ENCODE measurements at regions not wholly inside any gene's neighbourhood (a gene's known extent, or its start where the extent isn't known, plus 50 kb on each side); places are given as distances from the start of the nearest gene placed in this dataset.

DNA sequence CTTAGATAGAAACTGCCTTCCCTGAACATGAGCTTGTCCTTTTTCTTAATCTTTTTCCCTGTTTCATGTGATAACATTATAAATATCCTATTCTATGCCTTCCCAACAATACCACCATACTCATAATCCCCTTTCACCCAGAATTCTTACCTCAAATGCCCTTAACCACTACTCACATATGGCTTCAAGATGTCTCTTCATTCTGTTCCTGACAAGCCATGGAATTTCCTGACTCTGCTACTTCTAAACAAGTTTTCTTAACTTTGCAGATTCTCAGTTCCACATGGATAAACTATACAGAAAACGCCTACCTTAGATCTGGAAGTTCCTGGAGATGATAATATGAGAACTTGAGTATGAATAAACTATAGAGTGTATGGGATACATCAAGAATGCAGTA is 1217.8 kb downstream of the CDH8 start:
- DNase-seq (ENCODE audit: extremely low read depth, low read depth), result no peak
- TF ChIP-seq, protein P1, sequence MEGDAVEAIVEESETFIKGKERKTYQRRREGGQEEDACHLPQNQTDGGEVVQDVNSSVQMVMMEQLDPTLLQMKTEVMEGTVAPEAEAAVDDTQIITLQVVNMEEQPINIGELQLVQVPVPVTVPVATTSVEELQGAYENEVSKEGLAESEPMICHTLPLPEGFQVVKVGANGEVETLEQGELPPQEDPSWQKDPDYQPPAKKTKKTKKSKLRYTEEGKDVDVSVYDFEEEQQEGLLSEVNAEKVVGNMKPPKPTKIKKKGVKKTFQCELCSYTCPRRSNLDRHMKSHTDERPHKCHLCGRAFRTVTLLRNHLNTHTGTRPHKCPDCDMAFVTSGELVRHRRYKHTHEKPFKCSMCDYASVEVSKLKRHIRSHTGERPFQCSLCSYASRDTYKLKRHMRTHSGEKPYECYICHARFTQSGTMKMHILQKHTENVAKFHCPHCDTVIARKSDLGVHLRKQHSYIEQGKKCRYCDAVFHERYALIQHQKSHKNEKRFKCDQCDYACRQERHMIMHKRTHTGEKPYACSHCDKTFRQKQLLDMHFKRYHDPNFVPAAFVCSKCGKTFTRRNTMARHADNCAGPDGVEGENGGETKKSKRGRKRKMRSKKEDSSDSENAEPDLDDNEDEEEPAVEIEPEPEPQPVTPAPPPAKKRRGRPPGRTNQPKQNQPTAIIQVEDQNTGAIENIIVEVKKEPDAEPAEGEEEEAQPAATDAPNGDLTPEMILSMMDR (IDR thresholded peaks at IDR 0.05; ENCODE audit: low read depth, low read length), result no peak

DNA sequence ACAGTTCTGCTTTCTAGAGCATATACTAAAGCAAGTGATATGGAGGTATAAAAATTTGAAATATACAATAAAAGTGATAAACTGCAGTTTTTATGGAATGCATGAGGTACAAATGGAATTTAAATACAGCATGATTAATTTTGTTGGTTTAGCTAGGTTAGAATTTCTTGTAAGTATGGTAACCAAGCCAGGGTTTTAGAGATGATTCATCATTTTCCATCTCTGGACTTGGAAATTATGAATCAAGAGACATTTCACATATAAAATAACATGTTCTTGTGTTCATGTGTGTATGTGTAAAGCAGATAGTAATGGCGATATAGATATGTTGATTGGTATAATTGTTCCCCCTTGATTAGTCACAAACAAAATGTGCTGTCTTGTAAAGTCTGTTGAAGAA is 1219.8 kb downstream of the CDH8 start:
- DNase-seq (ENCODE audit: extremely low read depth, low read depth), result no peak

DNA sequence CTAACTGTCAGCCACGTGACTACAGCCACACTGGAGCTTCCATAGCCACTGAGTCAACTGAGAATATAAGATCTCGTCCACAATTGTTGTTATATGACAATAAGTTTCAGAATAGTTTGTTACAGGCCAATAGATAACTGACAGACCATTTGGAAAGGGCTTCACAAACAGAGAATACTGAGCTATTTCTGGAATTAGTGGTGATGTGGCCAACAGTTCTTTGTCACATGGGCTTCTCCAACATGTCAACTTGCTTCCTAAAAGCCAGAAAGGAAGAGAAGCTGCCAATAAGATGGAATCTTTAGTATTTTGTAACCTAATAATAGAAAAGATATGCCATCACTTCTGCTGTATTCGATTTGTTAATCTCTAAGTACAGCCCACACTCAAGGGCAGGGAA is 1220.4 kb downstream of the CDH8 start:
- TF ChIP-seq, protein P1 (IDR thresholded peaks at IDR 0.05; ENCODE audit: low read depth, low read length), result no peak
- no peak for DNase-seq (ENCODE audit: extremely low read depth, low read depth)

More for the DNA sequence above, 1219.8 kb downstream of the CDH8 start:
- TF ChIP-seq, protein P1 (IDR thresholded peaks at IDR 0.05; ENCODE audit: low read depth, low read length), result no peak

DNA sequence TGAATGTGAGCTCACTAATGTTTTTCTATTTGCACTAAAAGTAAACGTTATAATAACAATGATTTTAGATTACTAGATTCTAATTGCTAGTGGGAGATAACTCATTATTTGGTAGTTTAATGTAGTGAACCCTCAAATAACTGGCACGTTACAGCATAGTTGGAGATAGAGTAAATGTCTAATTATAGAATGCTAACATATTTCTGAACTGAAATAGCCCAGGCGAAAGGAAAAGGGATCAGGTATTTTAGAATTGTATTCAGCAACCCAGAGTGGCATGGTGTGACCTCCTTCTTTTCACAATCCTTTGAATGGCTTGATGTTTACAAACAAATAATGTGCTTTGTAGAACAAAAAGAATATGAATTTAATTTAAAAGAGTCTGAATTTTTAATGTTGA is 1221.2 kb downstream of the CDH8 start:
- TF ChIP-seq, protein P1 (IDR thresholded peaks at IDR 0.05; ENCODE audit: low read depth, low read length), result no peak

DNA sequence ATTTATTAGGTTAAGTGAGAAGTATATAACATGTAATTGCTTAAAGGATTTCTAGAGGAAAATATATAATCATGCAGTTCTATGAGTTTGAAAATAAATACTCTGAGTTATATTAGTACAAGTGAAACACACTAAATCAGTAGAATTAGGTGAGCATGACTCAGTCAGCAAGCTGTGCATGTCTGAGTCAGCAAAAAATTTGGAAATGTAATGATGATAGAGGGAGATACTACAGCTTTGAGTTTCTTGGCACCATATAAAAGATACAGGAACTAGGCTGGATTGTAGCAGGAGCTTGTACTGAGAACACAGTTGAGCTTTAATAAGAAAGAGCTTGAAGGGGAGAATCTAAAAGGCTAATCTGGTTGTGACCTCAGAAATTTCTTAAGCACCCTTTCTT is 1224.6 kb downstream of the CDH8 start:
- TF ChIP-seq, protein P1 (IDR thresholded peaks at IDR 0.05; ENCODE audit: low read depth, low read length), result no peak
- DNase-seq (ENCODE audit: extremely low read depth, low read depth), result no peak

More for the DNA sequence above, 1221.2 kb downstream of the CDH8 start:
- no peak for DNase-seq (ENCODE audit: extremely low read depth, low read depth)

DNA sequence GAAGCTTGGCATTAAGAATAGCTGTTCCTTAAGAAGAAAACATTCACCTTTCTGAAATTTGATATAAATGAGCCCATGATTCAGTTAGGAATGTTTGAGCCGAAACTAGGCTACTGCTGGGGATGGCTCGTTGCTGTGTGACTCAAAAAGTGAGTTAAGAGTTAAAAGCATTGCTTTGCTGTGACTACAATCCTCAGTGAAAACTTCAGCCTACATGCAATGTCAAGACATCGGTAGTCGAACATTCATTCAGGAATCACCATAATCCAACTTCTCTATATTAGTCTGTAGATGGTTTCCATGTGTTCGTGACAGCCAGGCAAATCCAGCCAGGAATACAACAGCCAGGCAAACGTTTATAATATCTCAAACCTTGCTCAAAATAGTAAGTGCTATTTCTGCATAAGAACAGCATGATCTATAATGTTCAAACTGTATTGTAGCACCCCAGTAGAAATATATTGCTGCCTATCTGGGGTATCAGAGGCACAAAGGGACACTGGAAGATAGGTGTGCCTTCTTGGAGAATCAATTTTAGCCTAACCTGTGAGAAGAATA is 1225.1 kb downstream of the CDH8 start:
- TF ChIP-seq, protein P1 (IDR thresholded peaks at IDR 0.05; ENCODE audit: low read depth, low read length), result no peak
- no peak for DNase-seq (ENCODE audit: extremely low read depth, low read depth)

DNA sequence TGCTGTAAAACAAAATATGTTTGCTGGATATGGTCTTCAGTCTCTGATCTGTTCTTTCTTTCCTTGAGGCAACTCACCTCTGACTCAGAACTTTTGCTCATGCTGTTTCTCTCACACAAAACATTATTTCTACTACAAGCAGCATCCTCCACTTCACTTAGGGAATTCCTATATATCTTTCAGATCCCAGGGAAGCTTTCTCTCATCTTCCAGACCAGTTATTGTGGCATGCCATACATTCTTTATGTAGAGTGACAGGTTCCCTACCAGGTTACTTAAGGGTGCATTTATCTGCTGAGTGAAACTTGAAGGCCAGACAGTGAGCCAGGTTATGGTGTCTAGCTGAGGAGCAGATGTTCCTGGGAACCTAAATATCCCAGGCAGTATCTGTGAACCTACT is 1226.0 kb downstream of the CDH8 start:
- DNase-seq (ENCODE audit: extremely low read depth, low read depth), result no peak

More for the DNA sequence above, 1226.0 kb downstream of the CDH8 start:
- TF ChIP-seq, protein P1 (IDR thresholded peaks at IDR 0.05; ENCODE audit: low read depth, low read length), result no peak
